ENCODE measurements at regions not wholly inside any gene's neighbourhood (a gene's known extent, or its start where the extent isn't known, plus 50 kb on each side); places are given as distances from the start of the nearest gene placed in this dataset.

- Histone ChIP-seq H3K4me3 (ENCODE audit: insufficient read depth, low read depth, low read length, poor library complexity, severe bottlenecking) (no peak overlapping the region), H3K9me3 (ENCODE audit: control insufficient read depth, low read length) (no peaks in the 10 kb centered on the region), H3K27ac (ENCODE audit: insufficient read depth, low read length, poor library complexity, severe bottlenecking) (no peak overlapping the region), H3K27me3 (replicated peaks; ENCODE audit: control insufficient read depth, insufficient read depth, low read length, poor library complexity, severe bottlenecking) (no peaks in the 10 kb centered on the region), H3K36me3 (ENCODE audit: control insufficient read depth, insufficient read depth, low read length) (no peaks in the 10 kb centered on the region), H3K4me1 (ENCODE audit: control insufficient read depth, insufficient read depth, low read length, poor library complexity, severe bottlenecking) (no peaks in the 10 kb centered on the region)
- no peak for DNase-seq
Observed at GRCh38 chr7:23969443-23969842, 259.4 kb downstream of the STK31 start.

GRCh38 chr7:23970193-23970592, 260.2 kb downstream of the STK31 start:
- no peaks in the 10 kb centered on the region for H3K27me3 ChIP-seq (replicated peaks; ENCODE audit: control insufficient read depth, insufficient read depth, low read length, poor library complexity, severe bottlenecking)
- no peak overlapping the region for H3K27ac ChIP-seq (ENCODE audit: insufficient read depth, low read length, poor library complexity, severe bottlenecking)
- DNase-seq = no peak
- H3K36me3 ChIP-seq (ENCODE audit: control insufficient read depth, insufficient read depth, low read length) = no peaks in the 10 kb centered on the region
- H3K4me1 ChIP-seq (ENCODE audit: control insufficient read depth, insufficient read depth, low read length, poor library complexity, severe bottlenecking) = no peaks in the 10 kb centered on the region
- H3K9me3 ChIP-seq (ENCODE audit: control insufficient read depth, low read length) = no peaks in the 10 kb centered on the region
- no peak overlapping the region for H3K4me3 ChIP-seq (ENCODE audit: insufficient read depth, low read depth, low read length, poor library complexity, severe bottlenecking)

GRCh38 chr7:23971031-23971430, 261.0 kb downstream of the STK31 start:
- Histone ChIP-seq H3K4me3 (ENCODE audit: insufficient read depth, low read depth, low read length, poor library complexity, severe bottlenecking) (no peak overlapping the region), H3K9me3 (ENCODE audit: control insufficient read depth, low read length) (no peaks in the 10 kb centered on the region), H3K4me1 (ENCODE audit: control insufficient read depth, insufficient read depth, low read length, poor library complexity, severe bottlenecking) (no peaks in the 10 kb centered on the region), H3K36me3 (ENCODE audit: control insufficient read depth, insufficient read depth, low read length) (no peaks in the 10 kb centered on the region), H3K27ac (ENCODE audit: insufficient read depth, low read length, poor library complexity, severe bottlenecking) (no peak overlapping the region), H3K27me3 (replicated peaks; ENCODE audit: control insufficient read depth, insufficient read depth, low read length, poor library complexity, severe bottlenecking) (no peaks in the 10 kb centered on the region)
- DNase-seq = no peak

- Histone ChIP-seq H3K4me3 (ENCODE audit: insufficient read depth, low read depth, low read length, poor library complexity, severe bottlenecking) (no peak overlapping the region), H3K27ac (ENCODE audit: insufficient read depth, low read length, poor library complexity, severe bottlenecking) (no peak overlapping the region), H3K4me1 (ENCODE audit: control insufficient read depth, insufficient read depth, low read length, poor library complexity, severe bottlenecking) (no peaks in the 10 kb centered on the region), H3K27me3 (replicated peaks; ENCODE audit: control insufficient read depth, insufficient read depth, low read length, poor library complexity, severe bottlenecking) (no peaks in the 10 kb centered on the region), H3K9me3 (ENCODE audit: control insufficient read depth, low read length) (no peaks in the 10 kb centered on the region), H3K36me3 (ENCODE audit: control insufficient read depth, insufficient read depth, low read length) (no peaks in the 10 kb centered on the region)
- no peak for DNase-seq
Observed at GRCh38 chr7:23972057-23972456, 262.0 kb downstream of the STK31 start.

GRCh38 chr7:23973264-23973663, 263.2 kb downstream of the STK31 start:
- Histone ChIP-seq H3K4me3 (ENCODE audit: insufficient read depth, low read depth, low read length, poor library complexity, severe bottlenecking) (no peak overlapping the region), H3K4me1 (ENCODE audit: control insufficient read depth, insufficient read depth, low read length, poor library complexity, severe bottlenecking) (no peaks in the 10 kb centered on the region), H3K9me3 (ENCODE audit: control insufficient read depth, low read length) (no peaks in the 10 kb centered on the region), H3K36me3 (ENCODE audit: control insufficient read depth, insufficient read depth, low read length) (no peaks in the 10 kb centered on the region), H3K27me3 (replicated peaks; ENCODE audit: control insufficient read depth, insufficient read depth, low read length, poor library complexity, severe bottlenecking) (no peaks in the 10 kb centered on the region), H3K27ac (ENCODE audit: insufficient read depth, low read length, poor library complexity, severe bottlenecking) (no peak overlapping the region)
- no peak for DNase-seq

- Histone ChIP-seq H3K4me3 (ENCODE audit: insufficient read depth, low read depth, low read length, poor library complexity, severe bottlenecking) (no peak overlapping the region), H3K36me3 (ENCODE audit: control insufficient read depth, insufficient read depth, low read length) (no peaks in the 10 kb centered on the region), H3K27me3 (replicated peaks; ENCODE audit: control insufficient read depth, insufficient read depth, low read length, poor library complexity, severe bottlenecking) (no peaks in the 10 kb centered on the region), H3K9me3 (ENCODE audit: control insufficient read depth, low read length) (no peaks in the 10 kb centered on the region), H3K4me1 (ENCODE audit: control insufficient read depth, insufficient read depth, low read length, poor library complexity, severe bottlenecking) (no peaks in the 10 kb centered on the region), H3K27ac (ENCODE audit: insufficient read depth, low read length, poor library complexity, severe bottlenecking) (no peak overlapping the region)
- DNase-seq = no peak
Observed at GRCh38 chr7:23980081-23980480, 270.1 kb downstream of the STK31 start.

- Histone ChIP-seq H3K4me3 (ENCODE audit: insufficient read depth, low read depth, low read length, poor library complexity, severe bottlenecking) (no peak overlapping the region), H3K4me1 (ENCODE audit: control insufficient read depth, insufficient read depth, low read length, poor library complexity, severe bottlenecking) (no peaks in the 10 kb centered on the region), H3K27me3 (replicated peaks; ENCODE audit: control insufficient read depth, insufficient read depth, low read length, poor library complexity, severe bottlenecking) (no peaks in the 10 kb centered on the region), H3K27ac (ENCODE audit: insufficient read depth, low read length, poor library complexity, severe bottlenecking) (no peak overlapping the region), H3K36me3 (ENCODE audit: control insufficient read depth, insufficient read depth, low read length) (no peaks in the 10 kb centered on the region), H3K9me3 (ENCODE audit: control insufficient read depth, low read length) (no peaks in the 10 kb centered on the region)
- DNase-seq = no peak
Observed at GRCh38 chr7:23981314-23981713, 271.3 kb downstream of the STK31 start.

GRCh38 chr7:23981758-23982157, 271.7 kb downstream of the STK31 start:
- no peak for DNase-seq
- H3K27me3 ChIP-seq (replicated peaks; ENCODE audit: control insufficient read depth, insufficient read depth, low read length, poor library complexity, severe bottlenecking) = no peaks in the 10 kb centered on the region
- no peak overlapping the region for H3K4me3 ChIP-seq (ENCODE audit: insufficient read depth, low read depth, low read length, poor library complexity, severe bottlenecking)
- no peaks in the 10 kb centered on the region for H3K9me3 ChIP-seq (ENCODE audit: control insufficient read depth, low read length)
- no peaks in the 10 kb centered on the region for H3K4me1 ChIP-seq (ENCODE audit: control insufficient read depth, insufficient read depth, low read length, poor library complexity, severe bottlenecking)
- no peaks in the 10 kb centered on the region for H3K36me3 ChIP-seq (ENCODE audit: control insufficient read depth, insufficient read depth, low read length)
- H3K27ac ChIP-seq (ENCODE audit: insufficient read depth, low read length, poor library complexity, severe bottlenecking) = no peak overlapping the region

GRCh38 chr7:24005517-24005916, 278.5 kb upstream of the NPY start:
- H3K27me3 ChIP-seq (replicated peaks; ENCODE audit: control insufficient read depth, insufficient read depth, low read length, poor library complexity, severe bottlenecking) = no peaks in the 10 kb centered on the region
- H3K27ac ChIP-seq (ENCODE audit: insufficient read depth, low read length, poor library complexity, severe bottlenecking) = no peak overlapping the region
- H3K4me1 ChIP-seq (ENCODE audit: control insufficient read depth, insufficient read depth, low read length, poor library complexity, severe bottlenecking) = no peaks in the 10 kb centered on the region
- no peaks in the 10 kb centered on the region for H3K9me3 ChIP-seq (ENCODE audit: control insufficient read depth, low read length)
- H3K4me3 ChIP-seq (ENCODE audit: insufficient read depth, low read depth, low read length, poor library complexity, severe bottlenecking) = no peak overlapping the region
- H3K36me3 ChIP-seq (ENCODE audit: control insufficient read depth, insufficient read depth, low read length) = no peaks in the 10 kb centered on the region
- no peak for DNase-seq

GRCh38 chr7:24010495-24010894, 273.5 kb upstream of the NPY start:
- H3K27ac ChIP-seq (ENCODE audit: insufficient read depth, low read length, poor library complexity, severe bottlenecking) = no peak overlapping the region
- DNase-seq = no peak
- no peaks in the 10 kb centered on the region for H3K27me3 ChIP-seq (replicated peaks; ENCODE audit: control insufficient read depth, insufficient read depth, low read length, poor library complexity, severe bottlenecking)
- H3K4me3 ChIP-seq (ENCODE audit: insufficient read depth, low read depth, low read length, poor library complexity, severe bottlenecking) = no peak overlapping the region
- H3K36me3 ChIP-seq (ENCODE audit: control insufficient read depth, insufficient read depth, low read length) = no peaks in the 10 kb centered on the region
- H3K4me1 ChIP-seq (ENCODE audit: control insufficient read depth, insufficient read depth, low read length, poor library complexity, severe bottlenecking) = no peaks in the 10 kb centered on the region
- H3K9me3 ChIP-seq (ENCODE audit: control insufficient read depth, low read length) = no peaks in the 10 kb centered on the region

GRCh38 chr7:24017519-24017918, 266.5 kb upstream of the NPY start:
- H3K36me3 ChIP-seq (ENCODE audit: control insufficient read depth, insufficient read depth, low read length) = no peaks in the 10 kb centered on the region
- no peak overlapping the region for H3K27ac ChIP-seq (ENCODE audit: insufficient read depth, low read length, poor library complexity, severe bottlenecking)
- H3K27me3 ChIP-seq (replicated peaks; ENCODE audit: control insufficient read depth, insufficient read depth, low read length, poor library complexity, severe bottlenecking) = no peaks in the 10 kb centered on the region
- no peaks in the 10 kb centered on the region for H3K9me3 ChIP-seq (ENCODE audit: control insufficient read depth, low read length)
- DNase-seq = no peak
- H3K4me3 ChIP-seq (ENCODE audit: insufficient read depth, low read depth, low read length, poor library complexity, severe bottlenecking) = no peak overlapping the region
- no peaks in the 10 kb centered on the region for H3K4me1 ChIP-seq (ENCODE audit: control insufficient read depth, insufficient read depth, low read length, poor library complexity, severe bottlenecking)

All from effector memory CD4-positive, alpha-beta T cell (primary cell).